ENCODE measurements at regions not wholly inside any gene's neighbourhood (a gene's known extent, or its start where the extent isn't known, plus 50 kb on each side); places are given as distances from the start of the nearest gene placed in this dataset.

GRCh38 chr14:38481952-38482678 is 226.2 kb upstream of the CLEC14A start:
- Histone ChIP-seq H3K9me3 (ENCODE audit: low read depth) (no peaks in the 10 kb centered on the region), H3K4me1 (ENCODE audit: insufficient read depth) (no peaks in the 10 kb centered on the region), H2AFZ (no peak overlapping the region), H3K79me2 (no peaks in the 10 kb centered on the region), H4K20me1 (ENCODE audit: insufficient read depth, poor library complexity, severe bottlenecking) (no peaks in the 10 kb centered on the region), H3K27me3 (no peaks in the 10 kb centered on the region), H3K4me2 (no peak overlapping the region), H3K27ac (no peak overlapping the region), H3K4me3 (no peak overlapping the region), H3K9me2 (replicated peaks; ENCODE audit: insufficient read depth) (no peaks in the 10 kb centered on the region), H3K36me3 (replicated peaks; ENCODE audit: insufficient read depth, low read depth) (no peaks in the 10 kb centered on the region)
- TF ChIP-seq EZH2phosphoT487 (IDR thresholded peaks at IDR 0.05; ENCODE audit: low read depth, severe bottlenecking, unreplicated experiment) (no peak), EZH2 (IDR thresholded peaks at IDR 0.05; ENCODE audit: borderline replicate concordance) (no peak), CTCF (IDR thresholded peaks at IDR 0.05; ENCODE audit: poor library complexity) (no peak)
- DNase-seq (ENCODE audit: low spot score), result peak; percentile 4
- 83% methylated on average over 2 of the region's 2 CpGs for WGBS (ENCODE audit: low lambda C conversion rate, missing lambda C conversion rate)

GRCh38 chr14:38469156-38469555 is 213.3 kb upstream of the CLEC14A start:
- H3K4me3 ChIP-seq, result no peak overlapping the region
- no peak overlapping the region for H2AFZ ChIP-seq
- H3K36me3 ChIP-seq (replicated peaks; ENCODE audit: insufficient read depth, low read depth), result no peaks in the 10 kb centered on the region
- H3K79me2 ChIP-seq, result no peaks in the 10 kb centered on the region
- no peak overlapping the region for H3K4me2 ChIP-seq
- TF ChIP-seq EZH2 (IDR thresholded peaks at IDR 0.05; ENCODE audit: borderline replicate concordance) (no peak), CTCF (IDR thresholded peaks at IDR 0.05; ENCODE audit: poor library complexity) (no peak), EZH2phosphoT487 (IDR thresholded peaks at IDR 0.05; ENCODE audit: low read depth, severe bottlenecking, unreplicated experiment) (no peak)
- DNase-seq (ENCODE audit: low spot score), result no peak
- H4K20me1 ChIP-seq (ENCODE audit: insufficient read depth, poor library complexity, severe bottlenecking), result no peaks in the 10 kb centered on the region
- no peaks in the 10 kb centered on the region for H3K9me3 ChIP-seq (ENCODE audit: low read depth)
- H3K27me3 ChIP-seq, result no peaks in the 10 kb centered on the region
- WGBS (ENCODE audit: low lambda C conversion rate, missing lambda C conversion rate), result 78% methylated on average over 2 of the region's 2 CpGs
- H3K9me2 ChIP-seq (replicated peaks; ENCODE audit: insufficient read depth), result no peaks in the 10 kb centered on the region
- no peaks in the 10 kb centered on the region for H3K4me1 ChIP-seq (ENCODE audit: insufficient read depth)
- H3K27ac ChIP-seq, result no peak overlapping the region

GRCh38 chr14:38442208-38442607 is 186.3 kb upstream of the CLEC14A start:
- Histone ChIP-seq H2AFZ (no peak overlapping the region), H3K9me2 (replicated peaks; ENCODE audit: insufficient read depth) (no peaks in the 10 kb centered on the region)
- 52% methylated on average over 3 of the region's 3 CpGs for WGBS (ENCODE audit: low lambda C conversion rate, missing lambda C conversion rate)

More at GRCh38 chr14:38442208-38442607, 186.3 kb upstream of the CLEC14A start:
- Histone ChIP-seq H3K79me2 (no peaks in the 10 kb centered on the region), H3K4me1 (ENCODE audit: insufficient read depth) (no peaks in the 10 kb centered on the region), H3K4me3 (no peak overlapping the region), H3K27me3 (no peaks in the 10 kb centered on the region), H3K27ac (no peak overlapping the region), H3K9me3 (ENCODE audit: low read depth) (no peaks in the 10 kb centered on the region), H3K36me3 (replicated peaks; ENCODE audit: insufficient read depth, low read depth) (no peaks in the 10 kb centered on the region), H4K20me1 (ENCODE audit: insufficient read depth, poor library complexity, severe bottlenecking) (no peaks in the 10 kb centered on the region), H3K4me2 (no peak overlapping the region)
- DNase-seq (ENCODE audit: low spot score), result no peak
- TF ChIP-seq EZH2 (IDR thresholded peaks at IDR 0.05; ENCODE audit: borderline replicate concordance) (no peak), CTCF (IDR thresholded peaks at IDR 0.05; ENCODE audit: poor library complexity) (no peak), EZH2phosphoT487 (IDR thresholded peaks at IDR 0.05; ENCODE audit: low read depth, severe bottlenecking, unreplicated experiment) (no peak)
